Activated naive CD8-positive, alpha-beta T cell treated with anti-CD3 and anti-CD28 coated beads, Interleukin-2, amount 50 U/mL, for 16 hours (primary cell): ENCODE measurements at regions not wholly inside any gene's neighbourhood (a gene's known extent, or its start where the extent isn't known, plus 50 kb on each side); places are given as distances from the start of the nearest gene placed in this dataset.

Experiments used
- DNase-seq: peaks from one replicate; pipeline ENCODE4 v3.0.0-alpha.2; 2020; ENCODE audit warnings: low read depth, low spot score

DNA sequence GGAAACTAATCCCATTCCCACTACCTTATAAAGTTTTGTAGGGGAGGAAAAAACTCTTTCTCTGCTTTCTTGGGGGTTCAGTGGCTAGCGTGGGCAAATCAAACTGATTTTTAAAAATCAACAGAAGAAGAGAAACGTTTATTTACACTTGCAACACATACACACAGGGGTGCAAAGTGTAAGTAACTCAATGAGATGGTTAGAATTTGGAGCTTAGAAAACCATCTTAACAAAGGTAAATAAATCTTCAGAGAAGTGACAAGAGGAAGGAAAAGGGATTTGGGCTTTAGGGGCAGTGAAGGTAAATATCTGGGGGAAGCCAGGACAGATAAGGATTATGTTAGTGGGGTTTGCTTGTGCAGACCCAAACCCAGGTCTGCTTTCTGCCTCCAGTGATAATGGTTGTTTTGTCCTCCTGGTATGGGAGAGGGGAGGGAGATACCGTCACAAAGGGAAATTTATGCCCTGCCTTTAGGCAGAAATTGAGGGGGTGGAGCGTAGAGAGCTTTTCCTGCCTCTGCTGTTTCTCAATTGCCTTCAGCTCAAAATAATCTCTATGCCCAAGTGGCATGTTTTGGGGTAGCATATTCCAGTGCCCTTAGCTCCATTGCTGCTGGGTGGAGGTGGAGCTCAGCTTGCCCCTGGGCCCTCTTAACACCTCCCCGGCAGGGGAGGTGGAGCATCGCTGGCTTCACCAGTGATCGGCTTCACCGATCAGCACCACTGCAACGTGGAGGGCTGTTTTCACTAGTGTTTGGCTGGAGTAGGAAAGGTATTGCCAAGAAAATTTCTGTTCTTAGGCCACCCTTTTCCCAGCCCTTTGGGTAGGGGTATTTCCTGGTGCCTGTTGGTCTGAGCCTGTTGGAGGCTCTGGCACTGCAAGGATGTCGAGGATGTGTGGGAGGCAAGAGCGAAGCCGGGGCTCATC is 92.2 kb downstream of the TEX51 start:
- no peak for DNase-seq

DNA sequence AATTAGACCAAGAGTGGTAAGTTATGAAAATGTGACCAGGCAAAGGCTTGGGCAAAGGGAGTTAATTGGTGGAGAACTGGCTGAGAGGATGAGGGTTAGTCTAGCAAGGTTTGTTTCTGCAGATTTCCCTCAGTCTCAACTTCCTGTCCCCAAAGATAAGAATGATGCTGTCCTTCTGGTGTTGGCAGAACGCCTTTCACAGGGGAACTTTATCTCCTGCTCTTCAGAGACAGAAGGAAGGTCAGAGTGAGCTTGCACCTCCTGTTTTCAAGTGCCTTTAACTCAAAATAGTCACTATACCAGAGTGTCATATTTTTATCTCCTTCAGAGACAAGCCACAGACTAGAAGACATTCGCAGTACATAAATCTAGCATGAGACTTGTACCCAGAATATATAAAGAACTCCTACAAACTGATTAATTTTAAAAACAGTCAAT is 95.7 kb downstream of the TEX51 start:
- no peak for DNase-seq

DNA sequence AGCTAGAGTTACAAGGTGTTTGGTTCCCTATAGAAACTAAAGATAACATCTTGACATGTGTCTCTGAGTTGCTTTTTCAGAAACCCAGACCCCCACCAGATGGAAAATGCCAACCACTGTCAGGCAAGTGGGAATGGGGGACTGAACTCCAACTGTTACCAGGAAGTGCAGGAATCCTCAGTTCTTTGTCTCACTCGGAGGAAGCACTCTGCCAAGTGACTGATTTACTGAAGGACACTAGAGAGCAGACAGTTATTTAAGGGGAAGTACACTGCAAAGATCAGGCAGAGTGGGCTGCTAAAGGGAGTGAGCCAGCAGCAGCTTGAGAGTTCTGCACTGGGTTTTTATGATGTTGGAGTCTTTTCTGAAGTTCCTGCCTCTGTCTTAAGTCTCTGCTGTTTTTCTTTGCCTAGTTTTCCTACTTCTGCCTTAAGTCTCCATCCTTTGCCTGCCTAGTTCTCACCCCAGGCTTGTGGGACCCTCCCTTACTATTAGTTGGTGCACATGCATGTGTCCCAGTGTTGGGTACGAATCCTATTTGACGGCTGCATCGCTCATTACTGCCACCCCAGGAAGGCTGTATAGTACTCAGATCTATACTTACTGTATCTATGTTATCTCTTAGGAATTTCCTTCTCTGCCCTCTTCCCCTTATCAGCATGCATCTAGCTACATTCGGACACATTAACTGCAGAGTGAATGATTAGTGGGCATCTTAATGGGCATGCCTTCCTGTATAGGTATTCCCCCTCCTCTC is 97.1 kb downstream of the TEX51 start:
- no peak for DNase-seq

DNA sequence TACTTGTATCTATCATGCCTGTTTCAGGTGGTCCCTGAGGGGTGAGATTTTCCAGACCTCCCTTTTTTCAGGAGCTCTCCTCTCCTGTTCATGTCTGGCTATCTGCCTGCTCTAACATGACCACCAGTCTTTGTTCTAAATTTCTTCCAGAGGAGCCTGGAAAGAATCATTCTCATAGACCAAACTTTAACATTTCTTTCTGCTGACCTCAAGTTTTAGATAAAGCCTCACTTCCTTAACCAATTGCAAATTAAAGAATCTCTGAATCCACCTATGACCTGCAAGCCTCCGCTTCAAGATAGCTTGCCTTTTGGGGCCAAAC is 97.6 kb downstream of the TEX51 start:
- no peak for DNase-seq
